ENCODE measurements at regions not wholly inside any gene's neighbourhood (a gene's known extent, or its start where the extent isn't known, plus 50 kb on each side); places are given as distances from the start of the nearest gene placed in this dataset.

- TF ChIP-seq, protein P1, sequence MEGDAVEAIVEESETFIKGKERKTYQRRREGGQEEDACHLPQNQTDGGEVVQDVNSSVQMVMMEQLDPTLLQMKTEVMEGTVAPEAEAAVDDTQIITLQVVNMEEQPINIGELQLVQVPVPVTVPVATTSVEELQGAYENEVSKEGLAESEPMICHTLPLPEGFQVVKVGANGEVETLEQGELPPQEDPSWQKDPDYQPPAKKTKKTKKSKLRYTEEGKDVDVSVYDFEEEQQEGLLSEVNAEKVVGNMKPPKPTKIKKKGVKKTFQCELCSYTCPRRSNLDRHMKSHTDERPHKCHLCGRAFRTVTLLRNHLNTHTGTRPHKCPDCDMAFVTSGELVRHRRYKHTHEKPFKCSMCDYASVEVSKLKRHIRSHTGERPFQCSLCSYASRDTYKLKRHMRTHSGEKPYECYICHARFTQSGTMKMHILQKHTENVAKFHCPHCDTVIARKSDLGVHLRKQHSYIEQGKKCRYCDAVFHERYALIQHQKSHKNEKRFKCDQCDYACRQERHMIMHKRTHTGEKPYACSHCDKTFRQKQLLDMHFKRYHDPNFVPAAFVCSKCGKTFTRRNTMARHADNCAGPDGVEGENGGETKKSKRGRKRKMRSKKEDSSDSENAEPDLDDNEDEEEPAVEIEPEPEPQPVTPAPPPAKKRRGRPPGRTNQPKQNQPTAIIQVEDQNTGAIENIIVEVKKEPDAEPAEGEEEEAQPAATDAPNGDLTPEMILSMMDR (IDR thresholded peaks at IDR 0.05; ENCODE audit: insufficient read depth, low read length, missing control alignments) = no peak
- H3K4me3 ChIP-seq (ENCODE audit: low read depth, low read length) = no peak overlapping the region
- CTCF ChIA-PET = interaction anchor here (2.6 kb wide), 1 partner anchor 145 kb away, joined by 11 read pairs; no protein-coding TSS in a partner anchor
- no peak for DNase-seq (ENCODE audit: low read depth, low spot score)
- POLR2A ChIA-PET = no interaction called here
These were observed 83.9 kb upstream of the EIF5 start for GRCh38 chr14:103250181-103250580.

DNA sequence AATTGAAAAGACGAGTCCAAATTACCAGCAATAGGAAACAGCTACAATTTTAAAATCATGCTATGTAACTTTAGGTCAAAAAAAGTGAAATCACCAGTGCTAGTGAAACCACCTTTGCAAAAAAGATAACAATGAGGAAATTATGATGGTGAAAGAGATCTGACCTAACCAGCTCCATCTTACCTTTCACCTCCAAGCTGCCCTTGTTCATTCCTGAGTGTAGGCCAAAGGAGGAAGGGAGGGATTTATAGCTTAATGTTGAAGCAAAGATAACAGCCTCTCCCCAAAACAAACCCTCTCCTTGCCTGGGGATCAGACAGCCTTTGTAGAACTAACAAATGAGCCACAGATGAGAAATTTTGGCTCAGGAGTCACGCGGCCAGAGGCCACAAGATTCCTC, 83.2 kb upstream of the EIF5 start:
- TF ChIP-seq, protein P1 (IDR thresholded peaks at IDR 0.05; ENCODE audit: insufficient read depth, low read length, missing control alignments) = no peak
- no peak overlapping the region for H3K4me3 ChIP-seq (ENCODE audit: low read depth, low read length)
- CTCF ChIA-PET = interaction anchor here (2.6 kb wide), 1 partner anchor 146 kb away, joined by 11 read pairs; no protein-coding TSS in a partner anchor
- POLR2A ChIA-PET = no interaction called here
- DNase-seq (ENCODE audit: low read depth, low spot score) = no peak

GRCh38 chr14:103255555-103255954, 78.5 kb upstream of the EIF5 start:
- DNase-seq (ENCODE audit: low read depth, low spot score) = no peak
- TF ChIP-seq, protein P1 (IDR thresholded peaks at IDR 0.05; ENCODE audit: insufficient read depth, low read length, missing control alignments) = no peak
- ChIA-PET CTCF (interaction anchor here (2.1 kb wide), 1 partner anchor 180 kb away, joined by 5 read pairs; no protein-coding TSS in a partner anchor), POLR2A (no interaction called here)
- no peak overlapping the region for H3K4me3 ChIP-seq (ENCODE audit: low read depth, low read length)

GRCh38 chr14:103256406-103256805, 77.6 kb upstream of the EIF5 start:
- ChIA-PET POLR2A (no interaction called here), CTCF (interaction anchor here (2.1 kb wide), 1 partner anchor 181 kb away, joined by 5 read pairs; no protein-coding TSS in a partner anchor)
- no peak overlapping the region for H3K4me3 ChIP-seq (ENCODE audit: low read depth, low read length)
- DNase-seq (ENCODE audit: low read depth, low spot score) = no peak
- TF ChIP-seq, protein P1 (IDR thresholded peaks at IDR 0.05; ENCODE audit: insufficient read depth, low read length, missing control alignments) = no peak

DNA sequence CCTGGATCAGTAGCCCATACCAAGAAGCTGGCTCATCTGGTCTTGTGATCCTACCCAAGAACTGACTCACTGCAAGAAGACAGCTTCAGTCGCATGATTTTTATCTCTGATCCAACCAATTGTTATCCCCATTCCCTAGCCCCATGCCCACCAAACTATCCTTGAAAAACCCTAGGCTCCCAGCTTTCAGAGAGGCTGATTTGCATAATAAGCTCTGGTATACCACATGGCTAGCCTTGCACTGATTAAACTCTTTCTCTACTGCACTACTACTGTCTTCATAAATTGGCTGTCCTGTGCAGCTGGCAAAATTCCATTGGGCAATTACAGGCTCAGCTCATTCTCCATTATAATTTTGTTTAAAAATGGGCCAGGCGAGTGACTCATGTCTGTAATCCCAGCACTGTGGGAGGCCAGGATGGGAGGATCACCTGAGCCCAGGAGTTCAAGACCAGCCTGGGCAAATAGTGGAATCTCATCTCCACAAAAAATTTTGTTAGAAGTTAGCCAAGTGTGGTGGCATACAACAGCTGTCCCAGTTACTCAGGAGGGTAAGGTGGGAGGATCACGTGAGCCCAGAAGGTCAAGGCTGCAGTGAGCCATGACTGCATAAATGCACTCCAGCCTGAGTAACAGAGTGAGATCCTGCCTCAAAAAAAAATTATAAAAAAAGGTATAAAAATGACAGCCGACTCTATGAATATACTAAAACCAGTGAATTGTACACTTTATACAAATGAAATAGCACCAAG, 76.7 kb upstream of the EIF5 start:
- CTCF ChIA-PET = interaction anchor here (2.1 kb wide), 1 partner anchor 182 kb away, joined by 5 read pairs; no protein-coding TSS in a partner anchor
- POLR2A ChIA-PET = no interaction called here
- TF ChIP-seq, protein P1 (IDR thresholded peaks at IDR 0.05; ENCODE audit: insufficient read depth, low read length, missing control alignments) = no peak
- no peak for DNase-seq (ENCODE audit: low read depth, low spot score)
- H3K4me3 ChIP-seq (ENCODE audit: low read depth, low read length) = no peak overlapping the region

DNA sequence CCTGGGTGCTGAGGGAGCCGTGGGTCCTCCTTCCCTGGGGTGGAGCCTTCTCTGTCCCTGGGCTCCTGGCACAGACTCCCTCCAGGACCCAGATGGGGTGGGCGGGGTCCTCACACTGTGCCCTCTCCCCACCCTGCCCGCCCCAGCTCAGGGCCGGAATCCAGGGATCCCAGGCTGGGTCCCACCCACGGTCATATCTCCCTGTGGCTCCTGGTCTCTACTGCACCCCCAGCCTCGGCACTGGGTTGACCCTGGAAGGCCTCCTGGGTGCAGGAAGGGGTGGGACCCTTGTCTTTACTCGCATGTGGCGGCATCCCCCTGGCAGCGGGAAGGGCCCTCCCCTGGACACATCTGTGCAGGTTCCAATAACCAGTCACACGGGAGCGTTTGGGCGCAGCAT, 75.8 kb upstream of the EIF5 start:
- no peak for DNase-seq (ENCODE audit: low read depth, low spot score)
- ChIA-PET POLR2A (no interaction called here), CTCF (no interaction called here)
- TF ChIP-seq, protein P1 (IDR thresholded peaks at IDR 0.05; ENCODE audit: insufficient read depth, low read length, missing control alignments) = no peak
- no peak overlapping the region for H3K4me3 ChIP-seq (ENCODE audit: low read depth, low read length)
